ENCODE measurements at regions not wholly inside any gene's neighbourhood (a gene's known extent, or its start where the extent isn't known, plus 50 kb on each side); places are given as distances from the start of the nearest gene placed in this dataset.
"Not testable (repeated sequence)": the region's sequence is repeated elsewhere in the genome, so short reads cannot be mapped to it uniquely, and the experiment has no call there.

GRCh38 chr2:125004106-125004800 is 979.2 kb downstream of the CNTNAP5 start:
- Histone ChIP-seq H3K4me2 (replicated peaks; ENCODE audit: low read depth, low read length, poor library complexity, severe bottlenecking) (no peak overlapping the region), H3K9ac (ENCODE audit: low read length) (no peak overlapping the region), H3K4me3 (ENCODE audit: control extremely low read depth in 1 of 5, extremely low read depth in 1 of 5, insufficient read depth in 1 of 5, low read depth in 2 of 5, low read length in 4 of 5) (no peak overlapping the region), H3K27me3 (replicated peaks in 1 of 4; ENCODE audit: control extremely low read depth in 1 of 4, control insufficient read depth in 3 of 4, insufficient read depth in 4 of 4, low read length in 3 of 4) (no peaks in the 10 kb centered on the region), H3K36me3 (replicated peaks in 1 of 2; ENCODE audit: control extremely low read depth in 1 of 2, control insufficient read depth in 1 of 2, extremely low read depth in 1 of 2, insufficient read depth in 2 of 2, low read length in 1 of 2) (no peaks in the 10 kb centered on the region), H3K4me1 (ENCODE audit: control insufficient read depth in 2 of 2, insufficient read depth in 2 of 2, low read length in 2 of 2) (no peaks in the 10 kb centered on the region), H3K79me2 (ENCODE audit: control insufficient read depth, insufficient read depth, low read length) (no peaks in the 10 kb centered on the region), H4K20me1 (ENCODE audit: control insufficient read depth, insufficient read depth, low read length, poor library complexity, severe bottlenecking) (no peaks in the 10 kb centered on the region), H2AFZ (ENCODE audit: insufficient read depth, low read depth, low read length, poor library complexity, severe bottlenecking) (no peak overlapping the region), H3K9me3 (ENCODE audit: control extremely low read depth in 1 of 3, control insufficient read depth in 2 of 3, insufficient read depth in 1 of 3, low read length in 2 of 3) (no peaks in the 10 kb centered on the region), H3K27ac (ENCODE audit: low read length in 2 of 2) (no peak overlapping the region)
- intact Hi-C loops (cut with micrococcal nuclease): no loop called here
- WGBS (ENCODE audit: insufficient coverage): 95% methylated on average over 3 of the region's 7 CpGs
- CTCF ChIA-PET: interaction anchor here (0.6 kb wide), 1 partner anchor 191 kb away, joined by 3 read pairs; no protein-coding TSS in a partner anchor
- ATAC-seq (ENCODE audit: low read depth) (no peak), DNase-seq (no peak)
- Mint-ChIP-seq H3K9me3 (ENCODE audit: insufficient read depth) (no peaks in the 10 kb centered on the region), H3K4me3 (no peak overlapping the region), H3K27ac (no peak overlapping the region), H3K27me3 (no peaks in the 10 kb centered on the region), H3K4me1 (no peaks in the 10 kb centered on the region)
- POLR2A ChIA-PET: no interaction called here
- TF ChIP-seq CTCF (IDR thresholded peaks at IDR 0.05) (no peak), EZH2 (IDR thresholded peaks at IDR 0.05; ENCODE audit: borderline replicate concordance, insufficient read depth, low read depth, low read length, poor library complexity, severe bottlenecking) (no peak)

DNA sequence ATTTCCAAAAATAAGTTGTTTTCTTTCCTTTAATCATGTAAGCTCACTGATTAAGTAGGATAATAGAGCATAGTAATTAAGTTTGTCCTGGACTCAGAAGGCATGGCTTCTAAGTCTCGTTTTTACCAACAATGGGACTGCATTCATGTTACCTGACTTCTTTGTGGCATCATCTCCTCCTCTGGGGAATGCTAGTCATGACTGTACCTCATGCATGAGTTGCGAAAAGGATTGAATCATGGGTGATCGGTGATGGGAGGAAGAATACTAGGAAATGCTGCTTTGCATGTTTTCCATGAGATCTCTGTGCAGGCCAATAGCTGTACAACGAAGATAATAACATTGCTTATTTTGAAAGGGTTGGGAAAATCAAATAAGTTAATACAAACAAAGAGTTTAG is 981.6 kb downstream of the CNTNAP5 start:
- Mint-ChIP-seq H3K4me1 (no peaks in the 10 kb centered on the region), H3K4me3 (no peak overlapping the region), H3K27ac (no peak overlapping the region), H3K27me3 (no peaks in the 10 kb centered on the region), H3K9me3 (ENCODE audit: insufficient read depth) (peaks cover 3% of the 10 kb centered on the region)
- 76% methylated on average over 3 of the region's 4 CpGs for WGBS (ENCODE audit: insufficient coverage)
- POLR2A ChIA-PET: no interaction called here
- Histone ChIP-seq H3K4me3 (ENCODE audit: control extremely low read depth in 1 of 5, extremely low read depth in 1 of 5, insufficient read depth in 1 of 5, low read depth in 2 of 5, low read length in 4 of 5) (no peak overlapping the region), H3K9me3 (ENCODE audit: control extremely low read depth in 1 of 3, control insufficient read depth in 2 of 3, insufficient read depth in 1 of 3, low read length in 2 of 3) (no peaks in the 10 kb centered on the region), H3K9ac (ENCODE audit: low read length) (no peak overlapping the region), H3K79me2 (ENCODE audit: control insufficient read depth, insufficient read depth, low read length) (no peaks in the 10 kb centered on the region), H2AFZ (ENCODE audit: insufficient read depth, low read depth, low read length, poor library complexity, severe bottlenecking) (no peak overlapping the region), H3K27me3 (replicated peaks in 1 of 4; ENCODE audit: control extremely low read depth in 1 of 4, control insufficient read depth in 3 of 4, insufficient read depth in 4 of 4, low read length in 3 of 4) (no peaks in the 10 kb centered on the region), H3K27ac (ENCODE audit: low read length in 2 of 2) (no peak overlapping the region), H3K4me2 (replicated peaks; ENCODE audit: low read depth, low read length, poor library complexity, severe bottlenecking) (no peak overlapping the region), H3K4me1 (ENCODE audit: control insufficient read depth in 2 of 2, insufficient read depth in 2 of 2, low read length in 2 of 2) (no peaks in the 10 kb centered on the region), H4K20me1 (ENCODE audit: control insufficient read depth, insufficient read depth, low read length, poor library complexity, severe bottlenecking) (no peaks in the 10 kb centered on the region), H3K36me3 (replicated peaks in 1 of 2; ENCODE audit: control extremely low read depth in 1 of 2, control insufficient read depth in 1 of 2, extremely low read depth in 1 of 2, insufficient read depth in 2 of 2, low read length in 1 of 2) (no peaks in the 10 kb centered on the region)
- no peak for TF ChIP-seq CTCF (IDR thresholded peaks at IDR 0.05)
- no peak for TF ChIP-seq EZH2 (IDR thresholded peaks at IDR 0.05; ENCODE audit: borderline replicate concordance, insufficient read depth, low read depth, low read length, poor library complexity, severe bottlenecking)
- ATAC-seq (ENCODE audit: low read depth) (no peak), DNase-seq (no peak)
- CTCF ChIA-PET: no interaction called here
- intact Hi-C loops (cut with micrococcal nuclease): no loop called here

DNA sequence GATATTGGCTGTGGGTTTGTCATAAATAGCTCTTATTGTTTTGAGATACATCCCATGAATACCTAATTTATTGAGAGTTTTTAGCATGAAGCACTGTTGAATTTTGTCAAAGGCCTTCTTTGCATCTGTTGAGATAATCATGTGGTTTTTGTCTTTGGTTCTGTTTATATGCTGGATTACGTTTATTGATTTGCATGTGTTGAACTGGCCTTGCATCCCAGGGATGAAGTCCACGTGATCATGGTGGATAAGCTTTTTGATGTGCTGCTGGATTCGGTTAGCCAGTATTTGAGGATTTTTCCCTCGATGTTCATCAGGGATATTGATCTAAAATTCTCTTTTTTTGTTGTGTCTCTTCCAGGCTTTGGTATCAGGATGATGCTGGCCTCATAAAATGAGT is 1003.6 kb downstream of the CNTNAP5 start:
- H3K4me1 Mint-ChIP-seq; H3K9me3 ChIP-seq (ENCODE audit: control extremely low read depth in 1 of 3, control insufficient read depth in 2 of 3, insufficient read depth in 1 of 3, low read length in 2 of 3); H3K4me3 Mint-ChIP-seq; H3K36me3 ChIP-seq (replicated peaks in 1 of 2; ENCODE audit: control extremely low read depth in 1 of 2, control insufficient read depth in 1 of 2, extremely low read depth in 1 of 2, insufficient read depth in 2 of 2, low read length in 1 of 2); H3K27me3 ChIP-seq (replicated peaks in 1 of 4; ENCODE audit: control extremely low read depth in 1 of 4, control insufficient read depth in 3 of 4, insufficient read depth in 4 of 4, low read length in 3 of 4); H3K4me3 ChIP-seq (ENCODE audit: control extremely low read depth in 1 of 5, extremely low read depth in 1 of 5, insufficient read depth in 1 of 5, low read depth in 2 of 5, low read length in 4 of 5); POLR2A ChIA-PET; CTCF ChIA-PET; H3K9ac ChIP-seq (ENCODE audit: low read length); H3K4me2 ChIP-seq (replicated peaks; ENCODE audit: low read depth, low read length, poor library complexity, severe bottlenecking); DNase-seq; H3K27ac ChIP-seq (ENCODE audit: low read length in 2 of 2); H3K27me3 Mint-ChIP-seq; H3K9me3 Mint-ChIP-seq (ENCODE audit: insufficient read depth); intact Hi-C loops (cut with micrococcal nuclease); ATAC-seq (ENCODE audit: low read depth); H3K79me2 ChIP-seq (ENCODE audit: control insufficient read depth, insufficient read depth, low read length); H2AFZ ChIP-seq (ENCODE audit: insufficient read depth, low read depth, low read length, poor library complexity, severe bottlenecking); H3K4me1 ChIP-seq (ENCODE audit: control insufficient read depth in 2 of 2, insufficient read depth in 2 of 2, low read length in 2 of 2); H3K27ac Mint-ChIP-seq; H4K20me1 ChIP-seq (ENCODE audit: control insufficient read depth, insufficient read depth, low read length, poor library complexity, severe bottlenecking): not testable (repeated sequence)
- WGBS (ENCODE audit: insufficient coverage): 88% methylated on average over 4 of the region's 4 CpGs
